ENCODE measurements at regions not wholly inside any gene's neighbourhood (a gene's known extent, or its start where the extent isn't known, plus 50 kb on each side); places are given as distances from the start of the nearest gene placed in this dataset.

GRCh38 chr14:21866479-21866878, 192.9 kb upstream of the OR4E1 start:
- Histone ChIP-seq H3K23ac (ENCODE audit: insufficient read length) (no peak overlapping the region), H3K23me2 (ENCODE audit: low read depth, low read length) (no peaks in the 10 kb centered on the region), H3K4me2 (ENCODE audit: insufficient read depth in 1 of 2, low read depth in 2 of 2, low read length in 2 of 2) (no peak overlapping the region), H2BK12ac (ENCODE audit: low read depth, low read length) (no peak overlapping the region), H4K91ac (replicated peaks; ENCODE audit: insufficient read length, low read length) (no peak overlapping the region), H4K8ac (ENCODE audit: extremely low read depth, insufficient read depth, low read length) (no peak overlapping the region), H3K27me3 (replicated peaks in 1 of 4; ENCODE audit: control insufficient read depth in 3 of 4, extremely low read depth in 1 of 4, insufficient read depth in 3 of 4, low read length in 3 of 4) (no peaks in the 10 kb centered on the region), H3K36me3 (ENCODE audit: control insufficient read depth in 2 of 4, insufficient read depth in 4 of 4, low read length in 3 of 4) (no peaks in the 10 kb centered on the region), H3K56ac (replicated peaks; ENCODE audit: insufficient read length, low read depth, low read length) (no peak overlapping the region), H3K18ac (ENCODE audit: extremely low read depth, low read length) (no peak overlapping the region), H3K4me1 (replicated peaks in 1 of 4; ENCODE audit: control insufficient read depth in 3 of 4, insufficient read depth in 4 of 4, low read length in 3 of 4) (no peaks in the 10 kb centered on the region), H3K79me1 (ENCODE audit: low read depth, low read length) (no peaks in the 10 kb centered on the region), H4K5ac (ENCODE audit: insufficient read length, low read depth, low read length) (no peak overlapping the region), H3K14ac (ENCODE audit: insufficient read length) (no peak overlapping the region), H2BK5ac (ENCODE audit: low read depth, low read length) (no peak overlapping the region), H3K27ac (ENCODE audit: low read depth, low read length) (no peak overlapping the region), H3K4ac (replicated peaks; ENCODE audit: insufficient read length, low read depth, low read length) (no peak overlapping the region), H2BK15ac (ENCODE audit: low read length) (no peak overlapping the region), H3K9me3 (ENCODE audit: insufficient read depth in 2 of 2, low read depth in 1 of 2, low read length in 1 of 2) (no peaks in the 10 kb centered on the region), H4K20me1 (replicated peaks in 1 of 2; ENCODE audit: control insufficient read depth in 1 of 2, insufficient read depth in 2 of 2, low read length in 2 of 2) (no peaks in the 10 kb centered on the region), H3K79me2 (ENCODE audit: control insufficient read depth in 1 of 2, insufficient read depth in 2 of 2, low read length in 2 of 2) (no peaks in the 10 kb centered on the region), H2BK120ac (replicated peaks; ENCODE audit: low read depth, low read length) (no peak overlapping the region), H2AK5ac (ENCODE audit: low read depth, low read length) (no peak overlapping the region), H3K9ac (replicated peaks in 1 of 4; ENCODE audit: extremely low read depth in 1 of 4, low read depth in 3 of 4, low read length in 3 of 4) (no peak overlapping the region), H2BK20ac (ENCODE audit: low read length) (no peak overlapping the region), H2AFZ (ENCODE audit: low read length) (0 out of 2 replicates have a peak overlapping the region, but pooled peaks have one; percentile 37), H3K4me3 (ENCODE audit: extremely low read depth in 1 of 4, insufficient read depth in 2 of 4, low read depth in 3 of 4, low read length in 4 of 4) (no peak overlapping the region)
- FAIRE-seq (no peak), DNase-seq (ENCODE audit: low read depth in 1 of 2, low spot score in 2 of 2) (no peak)
- ChIA-PET CTCF (ENCODE audit: partially characterized antibody) (interaction anchor here (1.0 to 1.4 kb wide), 3 partner anchors 15 to 114 kb away, joined by 3 read pairs; no protein-coding TSS in a partner anchor), POLR2A (ENCODE audit: partially characterized antibody) (interaction anchor here (1.0 kb wide), 1 partner anchor 44 kb away, joined by 3 read pairs; no protein-coding TSS in a partner anchor)
- no peak for TF ChIP-seq POU5F1 (IDR thresholded peaks at IDR 0.05; ENCODE audit: low read depth, low read length)
- TF ChIP-seq TEAD4 (IDR thresholded peaks at IDR 0.05; ENCODE audit: low read depth, low read length) = no peak
- TF ChIP-seq NANOG (IDR thresholded peaks at IDR 0.05; ENCODE audit: insufficient read depth, low read depth, low read length, poor library complexity, severe bottlenecking) = no peak
- no peak for TF ChIP-seq BCL11A (IDR thresholded peaks at IDR 0.05; ENCODE audit: low read depth in 2 of 2, low read length in 2 of 2)
- TF ChIP-seq RBBP5 (IDR thresholded peaks at IDR 0.05; ENCODE audit: borderline replicate concordance, low read depth, low read length) = no peak
- TF ChIP-seq JUND (IDR thresholded peaks at IDR 0.05; ENCODE audit: low read length) = no peak
- no peak for TF ChIP-seq EP300 (IDR thresholded peaks at IDR 0.05; ENCODE audit: borderline replicate concordance in 1 of 2, low read depth in 2 of 2, low read length in 2 of 2)
